CD14-positive monocyte (primary cell): ENCODE measurements at regions not wholly inside any gene's neighbourhood (a gene's known extent, or its start where the extent isn't known, plus 50 kb on each side); places are given as distances from the start of the nearest gene placed in this dataset.

ENCODE experiments used
- DNase-seq, 3 donors: peaks; one replicate each; pipeline ENCODE4 v3.0.0-alpha.2; 2011 to 2022
- H2AFZ ChIP-seq: 2 replicates; pipeline ENCODE4 v1.6.0; 2012; ENCODE audit warnings: mild to moderate bottlenecking, low read depth, low read length, inconsistent platforms; ENCODE audit not compliant: insufficient read depth, poor library complexity, severe bottlenecking
- H3K27ac ChIP-seq, 2 donors: 1 replicate in 1 of 2; 2 replicates in 1 of 2; pipeline ENCODE4 v1.5.1; 2012 to 2013; ENCODE audit warnings: low read length in 2 of 2, control low read depth in 1 of 2, inconsistent platforms in 1 of 2, low read depth in 1 of 2, mild to moderate bottlenecking in 1 of 2
- H3K27me3 ChIP-seq, 2 donors: one replicate each; pipeline versions ENCODE4 v1.6.0 to v1.6.1; 2011 to 2013; ENCODE audit warnings: low read length in 2 of 2; ENCODE audit not compliant: control insufficient read depth in 2 of 2, insufficient read depth in 2 of 2
- H3K36me3 ChIP-seq, 2 donors: replicated peaks in 1 of 2; 1 replicate in 1 of 2; 2 replicates in 1 of 2; pipeline versions ENCODE4 v1.5.1 to v1.6.1; 2012 to 2013; ENCODE audit warnings: low read length in 2 of 2, control low read depth in 1 of 2, inconsistent platforms in 1 of 2, mild to moderate bottlenecking in 1 of 2; ENCODE audit not compliant: insufficient read depth in 2 of 2, control insufficient read depth in 1 of 2
- H3K4me1 ChIP-seq, 2 donors: 1 replicate in 1 of 2; 2 replicates in 1 of 2; pipeline versions ENCODE4 v1.5.1 to v1.6.1; 2012 to 2013; ENCODE audit warnings: low read length in 2 of 2, control low read depth in 1 of 2, inconsistent platforms in 1 of 2, mild to moderate bottlenecking in 1 of 2, moderate library complexity in 1 of 2; ENCODE audit not compliant: insufficient read depth in 2 of 2, control insufficient read depth in 1 of 2
- H3K4me2 ChIP-seq: replicated peaks from 2 replicates; pipeline ENCODE3; 2012; ENCODE audit warnings: low read length, moderate library complexity, mild to moderate bottlenecking; ENCODE audit not compliant: poor library complexity, severe bottlenecking; ENCODE audit errors: extremely low read depth
- H3K4me3 ChIP-seq, 3 experiments: fragments of 200-600 bp in 1 of 3; sonication (generic) in 1 of 3; replicated peaks in 1 of 3; 1 replicate in 2 of 3; 2 replicates in 1 of 3; pipeline ENCODE4 v1.5.1; 2011 to 2013; ENCODE audit warnings: low read length in 3 of 3, mild to moderate bottlenecking in 3 of 3, control low read depth in 2 of 3, low read depth in 2 of 3, inconsistent platforms in 1 of 3, moderate library complexity in 1 of 3
- H3K79me2 ChIP-seq: 2 replicates; pipeline ENCODE4 v1.6.0; 2012; ENCODE audit warnings: mild to moderate bottlenecking, control low read depth, inconsistent platforms, low read length, moderate library complexity; ENCODE audit not compliant: insufficient read depth
- H3K9ac ChIP-seq: 2 replicates; pipeline ENCODE4 v1.6.0; 2017; ENCODE audit warnings: low read length, mild to moderate bottlenecking; ENCODE audit not compliant: insufficient read depth, poor library complexity, severe bottlenecking
- H3K9me3 ChIP-seq, 2 donors: replicated peaks in 1 of 2; 1 replicate in 1 of 2; 2 replicates in 1 of 2; pipeline versions ENCODE4 v1.5.1 to v1.6.1; 2012 to 2013; ENCODE audit warnings: low read length in 2 of 2, control low read depth in 1 of 2; ENCODE audit not compliant: control insufficient read depth in 1 of 2, insufficient read depth in 1 of 2
- H4K20me1 ChIP-seq: 2 replicates; pipeline ENCODE4 v1.6.0; 2012; ENCODE audit warnings: mild to moderate bottlenecking, low read length, control low read depth, moderate library complexity; ENCODE audit not compliant: insufficient read depth
- H3K27ac Mint-ChIP-seq, 7 donors: one replicate each; pipeline ENCODE4 v1.8.0; 2020; ENCODE audit warnings: mild to moderate bottlenecking in 7 of 7, mixed read lengths in 7 of 7, moderate library complexity in 6 of 7, inconsistent platforms in 2 of 7
- H3K27me3 Mint-ChIP-seq, 3 donors: one replicate each; pipeline ENCODE4 v1.8.0; 2021 to 2022; ENCODE audit warnings: low read depth in 3 of 3, mild to moderate bottlenecking in 3 of 3, mixed read lengths in 3 of 3, moderate library complexity in 3 of 3, inconsistent platforms in 1 of 3
- H3K36me3 Mint-ChIP-seq, 2 donors: one replicate each; pipeline ENCODE4 v1.8.0; 2020; ENCODE audit warnings: mixed read lengths in 2 of 2, inconsistent platforms in 1 of 2, mild to moderate bottlenecking in 1 of 2
- H3K4me1 Mint-ChIP-seq: one replicate; pipeline ENCODE4 v1.8.0; 2020; ENCODE audit warnings: mild to moderate bottlenecking, mixed read lengths
- H3K4me3 Mint-ChIP-seq, 2 donors: one replicate each; pipeline ENCODE4 v1.8.0; 2020; ENCODE audit warnings: mild to moderate bottlenecking in 2 of 2, mixed read lengths in 2 of 2, moderate library complexity in 1 of 2
- H3K9me3 Mint-ChIP-seq, 7 donors: one replicate each; pipeline ENCODE4 v1.8.0; 2020 to 2022; ENCODE audit warnings: mixed read lengths in 7 of 7, mild to moderate bottlenecking in 6 of 7, moderate library complexity in 6 of 7, inconsistent platforms in 2 of 7
- CTCF ChIP-seq: fragments of 200-600 bp; IDR thresholded peaks from one replicate; pipeline ENCODE4 v1.8.0; 2022; ENCODE audit warnings: antibody characterized with exemption, mild to moderate bottlenecking
- WGBS: methylation state at CpG from one replicate; pipeline ENCODE4 v1.1.5; 2013; ENCODE audit warnings: missing lambda C conversion rate; ENCODE audit not compliant: insufficient coverage; 5-methylcytosine and 5-hydroxymethylcytosine counted together
- intact Hi-C, 2 donors: fragments of 100-400 bp; cut with micrococcal nuclease; formaldehyde crosslinking; loops; one replicate each; pipeline versions ENCODE4 v1.15.0 to v1.15.1; 2023

- no peak overlapping the region for H3K4me3 Mint-ChIP-seq
- no peak for TF ChIP-seq CTCF
- H3K27me3 Mint-ChIP-seq, result no peaks in the 10 kb centered on the region
- no peaks in the 10 kb centered on the region for H3K4me1 Mint-ChIP-seq
- H3K4me2 ChIP-seq, result no peak overlapping the region
- H3K79me2 ChIP-seq, result no peaks in the 10 kb centered on the region
- no peak for DNase-seq
- intact Hi-C loops, result no loop called here
- H3K4me3 ChIP-seq, result no peak overlapping the region
- H3K27me3 ChIP-seq, result no peaks in the 10 kb centered on the region
- H3K9me3 Mint-ChIP-seq, result peaks cover 0 to 3% (median 0%) of the 10 kb centered on the region in 7 donors
- no peaks in the 10 kb centered on the region for H3K36me3 ChIP-seq
- WGBS, result no CpG with 5 or more reads among the region's 2 CpGs
- no peak overlapping the region for H3K27ac ChIP-seq
- no peaks in the 10 kb centered on the region for H3K9me3 ChIP-seq
- no peak overlapping the region for H3K9ac ChIP-seq
- H4K20me1 ChIP-seq, result no peaks in the 10 kb centered on the region
- no peaks in the 10 kb centered on the region for H3K36me3 Mint-ChIP-seq
- no peak overlapping the region for H2AFZ ChIP-seq
- H3K27ac Mint-ChIP-seq, result no peak overlapping the region
- H3K4me1 ChIP-seq, result no peaks in the 10 kb centered on the region
Measured at GRCh38 chr9:11749396-11749795, 943.8 kb upstream of the TYRP1 start.

- H3K27ac Mint-ChIP-seq, result no peak overlapping the region
- no peaks in the 10 kb centered on the region for H3K27me3 Mint-ChIP-seq
- no peaks in the 10 kb centered on the region for H3K4me1 ChIP-seq
- H3K4me3 ChIP-seq, result no peak overlapping the region
- TF ChIP-seq CTCF, result no peak
- H3K27ac ChIP-seq, result no peak overlapping the region
- no peaks in the 10 kb centered on the region for H3K27me3 ChIP-seq
- H3K4me3 Mint-ChIP-seq, result no peak overlapping the region
- no peaks in the 10 kb centered on the region for H3K4me1 Mint-ChIP-seq
- intact Hi-C loops, result no loop called here
- H3K9me3 Mint-ChIP-seq, result peaks cover 0 to 3% (median 0%) of the 10 kb centered on the region in 7 donors
- DNase-seq, result no peak
- H3K79me2 ChIP-seq, result no peaks in the 10 kb centered on the region
- no peaks in the 10 kb centered on the region for H3K36me3 Mint-ChIP-seq
- H3K9ac ChIP-seq, result no peak overlapping the region
- H2AFZ ChIP-seq, result no peak overlapping the region
- H3K9me3 ChIP-seq, result no peaks in the 10 kb centered on the region
- H3K4me2 ChIP-seq, result no peak overlapping the region
- no peaks in the 10 kb centered on the region for H3K36me3 ChIP-seq
- no peaks in the 10 kb centered on the region for H4K20me1 ChIP-seq
Measured at GRCh38 chr9:11755951-11756350, 937.2 kb upstream of the TYRP1 start.
